HUES6 (cell line): ENCODE measurements at regions not wholly inside any gene's neighbourhood (a gene's known extent, or its start where the extent isn't known, plus 50 kb on each side); places are given as distances from the start of the nearest gene placed in this dataset.

Experiments used
- H3K27ac ChIP-seq: 2 replicates; pipeline ENCODE4 v1.7.0; 2013; ENCODE audit warnings: low read depth, mild to moderate bottlenecking, low read length, inconsistent platforms
- H3K27me3 ChIP-seq: 2 replicates; pipeline ENCODE4 v1.6.1; 2013; ENCODE audit warnings: low read length; ENCODE audit not compliant: control insufficient read depth, insufficient read depth
- H3K36me3 ChIP-seq: 2 replicates; pipeline ENCODE4 v1.6.1; 2013; ENCODE audit warnings: low read length; ENCODE audit not compliant: control insufficient read depth, insufficient read depth
- H3K4me1 ChIP-seq: 2 replicates; pipeline ENCODE4 v1.6.1; 2013; ENCODE audit warnings: low read length; ENCODE audit not compliant: control insufficient read depth, insufficient read depth
- H3K4me3 ChIP-seq: 2 replicates; pipeline ENCODE4 v1.5.1; 2013; ENCODE audit warnings: low read depth, low read length
- H3K9ac ChIP-seq: one replicate; pipeline ENCODE4 v1.6.1; 2013; ENCODE audit warnings: mild to moderate bottlenecking, low read length
- H3K9me3 ChIP-seq: 2 replicates; pipeline ENCODE4 v1.6.1; 2013; ENCODE audit warnings: low read depth, low read length; ENCODE audit not compliant: control insufficient read depth, insufficient read depth

DNA sequence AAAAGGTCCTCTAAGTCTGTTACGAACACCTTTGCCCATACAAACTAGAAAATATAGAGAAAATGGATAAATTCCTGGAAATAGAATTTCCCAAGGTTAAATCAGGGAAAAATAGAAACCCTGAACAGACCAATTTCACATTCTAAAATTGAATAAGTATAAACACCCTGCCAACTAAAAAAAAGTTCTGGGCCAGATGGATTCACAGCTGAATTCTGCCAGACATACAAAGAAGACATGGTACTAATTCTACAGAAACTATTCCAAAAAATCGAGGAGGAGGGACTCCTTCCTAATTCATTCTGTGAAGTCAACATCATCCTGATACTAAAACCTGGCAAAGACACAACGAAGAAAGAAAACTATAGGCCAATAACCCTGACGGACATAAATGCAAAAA is 400.4 kb upstream of the SEMA3A start:
- Histone ChIP-seq H3K4me1 (no peaks in the 10 kb centered on the region), H3K9ac (no peak overlapping the region), H3K4me3 (no peak overlapping the region), H3K9me3 (no peaks in the 10 kb centered on the region), H3K27me3 (no peaks in the 10 kb centered on the region), H3K36me3 (no peaks in the 10 kb centered on the region), H3K27ac (no peak overlapping the region)

DNA sequence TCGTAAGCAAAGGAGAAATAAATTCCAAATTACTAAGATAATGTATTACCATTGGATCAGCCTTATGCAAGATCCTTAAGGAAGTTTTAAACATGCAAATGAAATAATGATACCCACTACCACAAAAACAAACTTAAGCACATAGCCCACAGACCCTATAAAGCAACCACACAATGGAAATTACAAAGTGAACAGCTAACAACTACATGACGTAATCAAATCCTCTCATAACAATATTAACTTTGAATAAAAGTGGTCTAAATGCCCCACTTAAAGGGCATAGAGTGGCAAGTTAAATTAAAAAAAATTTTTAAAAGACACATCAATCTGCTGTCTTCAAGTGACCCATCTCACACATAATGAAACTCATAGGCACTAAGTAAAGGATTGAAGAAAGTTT is 397.3 kb upstream of the SEMA3A start:
- no peak overlapping the region for H3K9ac ChIP-seq
- no peak overlapping the region for H3K4me3 ChIP-seq
- H3K27ac ChIP-seq = no peak overlapping the region
- H3K9me3 ChIP-seq = no peaks in the 10 kb centered on the region
- no peaks in the 10 kb centered on the region for H3K27me3 ChIP-seq
- no peaks in the 10 kb centered on the region for H3K36me3 ChIP-seq
- H3K4me1 ChIP-seq = no peaks in the 10 kb centered on the region

DNA sequence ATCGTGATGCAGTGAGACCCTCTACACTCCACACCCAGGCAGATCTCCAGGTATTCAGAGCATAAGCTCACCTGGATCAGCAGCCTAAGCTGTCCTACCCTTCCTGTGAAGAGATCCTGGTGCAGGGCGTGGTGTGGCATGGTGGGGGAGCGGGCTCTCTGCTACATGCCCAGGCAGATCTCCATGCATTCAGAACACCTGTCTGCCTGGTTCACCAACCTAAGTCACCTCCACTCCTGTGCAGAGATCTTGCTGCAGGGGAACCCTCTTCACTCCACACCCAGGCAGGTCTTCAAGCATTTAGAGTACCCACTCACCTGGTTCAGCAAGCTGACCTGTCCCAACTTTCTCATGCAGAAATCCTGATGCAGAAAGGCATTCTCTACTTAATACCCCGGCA is 394.4 kb upstream of the SEMA3A start:
- H3K4me1 ChIP-seq = no peaks in the 10 kb centered on the region
- no peaks in the 10 kb centered on the region for H3K9me3 ChIP-seq
- no peak overlapping the region for H3K9ac ChIP-seq
- H3K27me3 ChIP-seq = no peaks in the 10 kb centered on the region
- no peak overlapping the region for H3K27ac ChIP-seq
- no peaks in the 10 kb centered on the region for H3K36me3 ChIP-seq
- no peak overlapping the region for H3K4me3 ChIP-seq

DNA sequence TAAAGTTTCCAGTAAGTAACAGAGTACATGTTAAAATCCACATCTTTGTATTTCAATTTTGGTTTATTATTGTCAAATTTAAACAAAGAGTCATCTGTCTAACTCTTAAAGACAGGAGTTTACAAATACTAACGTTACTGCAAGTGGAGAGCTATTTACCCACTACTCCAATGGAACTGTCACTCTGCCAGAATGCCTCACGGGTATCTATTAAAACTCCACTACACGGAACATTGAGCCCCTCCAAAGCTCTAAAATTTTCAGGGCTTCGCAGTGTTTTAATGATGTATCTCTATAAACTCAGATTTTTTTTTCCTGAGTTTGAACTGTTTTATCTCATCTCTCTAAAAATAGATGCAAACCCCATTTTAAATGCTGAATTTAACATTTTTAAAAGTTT is 388.7 kb upstream of the SEMA3A start:
- H3K27me3 ChIP-seq = no peaks in the 10 kb centered on the region
- no peak overlapping the region for H3K27ac ChIP-seq
- no peaks in the 10 kb centered on the region for H3K9me3 ChIP-seq
- no peaks in the 10 kb centered on the region for H3K4me1 ChIP-seq
- no peak overlapping the region for H3K9ac ChIP-seq
- no peaks in the 10 kb centered on the region for H3K36me3 ChIP-seq
- H3K4me3 ChIP-seq = no peak overlapping the region

DNA sequence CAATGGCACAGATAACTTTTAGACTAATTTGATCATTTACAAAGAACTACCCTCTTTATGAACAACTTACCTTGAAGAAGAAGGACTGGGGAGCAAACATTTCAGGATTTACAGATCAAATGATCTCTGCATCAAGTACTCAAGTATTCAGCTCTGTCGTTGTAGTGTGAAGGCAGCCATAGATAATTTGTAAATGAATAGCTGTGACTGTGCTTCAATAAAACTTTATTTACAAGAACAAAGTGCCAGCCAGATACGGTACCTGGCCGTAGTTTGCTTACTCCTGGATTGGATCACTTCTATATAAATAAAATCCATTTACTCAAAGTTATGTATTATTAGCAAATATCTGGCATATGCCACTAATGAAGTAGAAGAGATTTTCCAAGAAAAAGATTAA is 388.2 kb upstream of the SEMA3A start:
- H3K9ac ChIP-seq = no peak overlapping the region
- no peaks in the 10 kb centered on the region for H3K36me3 ChIP-seq
- H3K27me3 ChIP-seq = no peaks in the 10 kb centered on the region
- H3K4me1 ChIP-seq = no peaks in the 10 kb centered on the region
- no peaks in the 10 kb centered on the region for H3K9me3 ChIP-seq
- H3K4me3 ChIP-seq = no peak overlapping the region
- H3K27ac ChIP-seq = no peak overlapping the region

DNA sequence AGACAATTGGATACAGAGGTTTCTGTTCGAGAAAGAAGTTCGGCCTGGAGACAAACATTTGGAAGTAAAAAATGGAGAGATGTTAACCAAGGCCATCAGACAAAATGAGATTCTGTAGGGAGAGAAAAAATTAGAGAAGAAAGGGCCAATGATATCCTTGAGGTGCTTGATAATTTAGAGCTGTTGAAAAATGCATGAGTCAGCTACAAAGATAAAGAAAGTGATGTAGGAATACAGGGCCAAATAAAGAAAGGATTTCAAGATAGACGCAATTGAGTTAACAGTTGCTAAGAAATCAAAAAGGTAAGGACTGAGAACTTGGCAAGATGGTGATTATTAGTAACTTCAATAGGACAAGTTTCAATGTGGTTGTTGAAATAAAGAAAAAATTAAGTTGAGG is 384.2 kb upstream of the SEMA3A start:
- H3K27ac ChIP-seq = no peak overlapping the region
- no peak overlapping the region for H3K4me3 ChIP-seq
- H3K36me3 ChIP-seq = no peaks in the 10 kb centered on the region
- H3K4me1 ChIP-seq = no peaks in the 10 kb centered on the region
- H3K9me3 ChIP-seq = no peaks in the 10 kb centered on the region
- no peaks in the 10 kb centered on the region for H3K27me3 ChIP-seq
- no peak overlapping the region for H3K9ac ChIP-seq

DNA sequence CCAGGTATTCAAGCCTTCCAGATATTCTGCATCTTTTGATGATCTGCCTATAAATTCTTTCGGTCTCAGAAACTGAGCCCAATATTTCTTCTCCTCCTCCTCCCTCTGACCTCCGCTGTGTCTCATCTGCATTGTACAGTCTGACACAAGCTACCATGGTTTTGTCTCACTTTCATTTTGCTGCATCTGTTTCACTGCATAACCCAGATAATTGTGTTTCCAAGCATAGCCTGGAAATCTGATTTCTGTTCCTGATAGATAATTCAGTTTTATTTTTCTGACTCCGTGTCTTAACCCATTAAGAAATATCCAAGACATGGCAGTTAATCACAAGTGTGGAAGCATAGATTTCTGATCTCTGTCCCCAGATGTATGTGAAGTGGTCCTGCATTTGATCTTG is 374.2 kb upstream of the SEMA3A start:
- no peaks in the 10 kb centered on the region for H3K4me1 ChIP-seq
- H3K36me3 ChIP-seq = no peaks in the 10 kb centered on the region
- no peak overlapping the region for H3K4me3 ChIP-seq
- no peak overlapping the region for H3K9ac ChIP-seq
- H3K9me3 ChIP-seq = no peaks in the 10 kb centered on the region
- no peaks in the 10 kb centered on the region for H3K27me3 ChIP-seq
- no peak overlapping the region for H3K27ac ChIP-seq

DNA sequence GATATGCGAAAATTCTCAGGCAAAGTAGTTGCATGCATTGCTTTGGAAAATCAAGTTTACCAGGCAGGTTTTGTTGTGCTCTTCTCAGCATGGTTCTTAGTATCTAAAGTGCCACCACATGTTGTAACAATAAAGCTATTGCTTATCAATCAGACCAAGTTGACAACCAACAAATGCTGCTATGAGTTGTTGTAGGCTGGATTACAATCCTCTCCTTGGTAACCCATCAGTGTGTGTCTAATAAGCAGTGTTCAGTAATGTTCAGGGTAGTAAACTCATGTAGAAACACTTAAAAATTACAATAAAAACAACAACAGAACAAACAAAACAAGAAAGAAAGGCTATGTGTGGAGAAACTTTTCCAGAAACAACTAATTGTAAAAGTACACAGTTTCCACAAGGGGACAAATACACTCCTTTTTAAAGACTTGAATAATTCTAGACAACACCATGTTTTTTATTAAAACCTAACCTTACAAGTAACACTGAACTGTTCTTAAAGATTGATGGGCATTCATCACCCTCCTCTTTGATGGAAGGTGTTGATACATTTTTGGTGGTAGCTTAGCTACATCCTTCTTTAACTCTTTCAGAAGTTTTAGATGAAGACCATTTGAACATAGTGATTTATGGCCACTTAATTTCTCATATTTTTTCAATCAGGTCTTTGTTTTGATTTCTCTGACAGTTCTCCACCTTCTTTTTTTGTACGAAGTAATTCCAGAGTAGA is 370.9 kb upstream of the SEMA3A start:
- H3K4me1 ChIP-seq = no peaks in the 10 kb centered on the region
- no peaks in the 10 kb centered on the region for H3K27me3 ChIP-seq
- no peak overlapping the region for H3K4me3 ChIP-seq
- no peaks in the 10 kb centered on the region for H3K9me3 ChIP-seq
- H3K9ac ChIP-seq = no peak overlapping the region
- no peak overlapping the region for H3K27ac ChIP-seq
- H3K36me3 ChIP-seq = no peaks in the 10 kb centered on the region

DNA sequence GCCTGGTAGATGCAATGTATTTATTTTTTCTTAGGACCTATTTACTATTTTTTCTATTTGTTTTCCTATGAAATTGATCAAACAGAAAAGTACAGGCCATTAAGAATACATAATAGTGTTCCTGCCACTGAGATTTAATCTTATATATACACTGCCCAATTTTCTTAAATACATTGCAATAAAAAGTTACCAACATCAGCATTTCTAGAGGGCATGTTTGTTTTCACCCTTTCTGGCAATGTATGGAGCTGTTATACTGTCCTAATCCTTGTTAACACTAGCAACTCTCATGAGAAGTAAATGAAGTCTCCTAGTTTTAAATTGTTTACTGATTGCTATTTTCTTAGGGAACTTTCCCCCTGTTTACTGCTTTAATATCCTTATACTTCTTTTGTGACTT is 359.1 kb upstream of the SEMA3A start:
- H3K4me1 ChIP-seq = peaks cover 4% of the 10 kb centered on the region; the same call in 1 of the 2 replicates
- H3K36me3 ChIP-seq = no peaks in the 10 kb centered on the region
- no peaks in the 10 kb centered on the region for H3K27me3 ChIP-seq
- H3K4me3 ChIP-seq = no peak overlapping the region
- H3K27ac ChIP-seq = no peak overlapping the region
- H3K9ac ChIP-seq = no peak overlapping the region
- H3K9me3 ChIP-seq = no peaks in the 10 kb centered on the region; the same call in 1 of the 2 replicates

DNA sequence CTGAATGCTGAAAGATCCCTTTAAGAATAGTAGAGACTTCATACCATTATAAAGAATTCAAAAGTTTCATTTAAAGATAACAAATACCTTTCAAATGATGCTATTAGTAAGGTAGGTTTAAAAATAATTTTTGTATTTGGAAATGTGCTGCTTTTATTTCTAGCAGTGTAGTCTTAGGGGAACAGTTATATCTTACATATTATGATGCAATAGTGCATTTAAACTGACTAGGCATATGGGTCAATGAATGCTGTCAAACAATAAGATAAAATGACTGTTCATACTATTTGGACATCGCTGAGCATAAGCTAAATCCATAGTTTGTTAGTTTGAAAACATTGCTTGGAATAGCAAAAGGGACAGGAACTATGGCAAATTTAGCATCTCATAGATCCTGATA is 354.8 kb upstream of the SEMA3A start:
- Histone ChIP-seq H3K27me3 (no peaks in the 10 kb centered on the region), H3K27ac (no peak overlapping the region), H3K36me3 (no peaks in the 10 kb centered on the region), H3K9ac (no peak overlapping the region), H3K9me3 (no peaks in the 10 kb centered on the region), H3K4me1 (peaks cover 15% of the 10 kb centered on the region), H3K4me3 (no peak overlapping the region)

DNA sequence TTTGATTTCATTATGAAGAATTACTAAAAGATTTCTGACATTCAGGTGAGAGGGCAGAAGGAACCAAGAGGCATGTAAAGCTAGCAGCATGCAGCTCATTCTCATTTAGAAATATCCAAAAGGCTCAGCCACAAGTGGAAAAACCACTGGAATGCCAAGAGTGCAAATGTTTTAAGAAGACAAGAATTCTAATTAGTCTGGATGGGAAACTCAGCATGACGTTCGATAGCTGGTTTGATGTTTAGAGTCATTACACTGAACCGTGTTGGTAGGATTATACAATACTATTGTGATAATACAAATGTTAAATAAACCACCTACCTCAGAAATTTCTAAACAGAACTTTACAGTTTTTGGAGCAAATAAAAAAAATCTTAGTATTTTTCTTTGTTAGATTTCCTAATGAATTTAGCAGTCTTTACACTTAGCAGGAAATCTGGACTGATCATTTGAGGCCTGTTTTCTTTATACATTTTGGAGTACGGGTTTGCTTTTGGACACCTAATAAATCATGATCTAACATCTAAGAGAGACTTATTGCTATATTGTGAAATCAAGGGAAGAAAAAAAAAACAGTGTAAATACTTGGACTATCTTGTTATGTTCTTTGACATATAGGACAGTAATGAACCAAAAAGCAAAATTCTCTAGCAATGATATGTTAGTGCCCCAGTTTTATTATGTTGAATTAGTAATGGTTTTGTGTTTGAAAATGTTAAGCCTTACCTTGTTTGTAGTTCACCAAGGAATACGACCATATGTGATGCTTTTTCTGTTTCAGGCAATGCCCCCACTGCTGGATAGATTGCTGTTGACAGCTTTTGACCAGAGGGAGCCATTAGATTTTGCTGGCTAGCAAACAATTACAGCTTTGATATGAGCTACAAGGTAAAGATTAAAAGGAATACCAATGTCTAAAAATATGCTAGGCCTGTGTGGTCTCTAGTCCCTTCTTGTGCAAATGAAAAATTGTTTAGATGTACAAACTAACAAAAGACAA is 354.1 kb upstream of the SEMA3A start:
- Histone ChIP-seq H3K36me3 (no peaks in the 10 kb centered on the region), H3K9me3 (no peaks in the 10 kb centered on the region), H3K4me1 (peaks cover 15% of the 10 kb centered on the region), H3K27me3 (no peaks in the 10 kb centered on the region), H3K9ac (no peak overlapping the region), H3K27ac (no peak overlapping the region), H3K4me3 (no peak overlapping the region)
